GM23338 (cell line): ENCODE measurements at regions not wholly inside any gene's neighbourhood (a gene's known extent, or its start where the extent isn't known, plus 50 kb on each side); places are given as distances from the start of the nearest gene placed in this dataset.

ENCODE experiments used
- ATAC-seq: fragments of 200-7000 bp; cut with Tn5 transposase; 3 replicates; pipeline ENCODE4 v1.9.1; 2020
- DNase-seq: peaks from one replicate; pipeline ENCODE4 v3.0.0-alpha.2; 2015; ENCODE audit warnings: low spot score
- H2AFZ ChIP-seq: fragments of 200-600 bp; sonication (generic); 2 replicates; pipeline ENCODE4 v1.8.0; 2016; ENCODE audit warnings: antibody characterized with exemption, mild to moderate bottlenecking, moderate library complexity
- H3F3A ChIP-seq: fragments of 200-600 bp; sonication (generic); replicated peaks from 2 replicates; pipeline ENCODE4 v1.8.0; 2017; ENCODE audit warnings: antibody characterized with exemption, mixed run types, low read depth
- H3K27ac ChIP-seq: fragments of 200-600 bp; sonication (generic); 2 replicates; pipeline ENCODE4 v1.6.1; 2016; ENCODE audit warnings: low read depth
- H3K27me3 ChIP-seq: fragments of 200-600 bp; sonication (generic); 2 replicates; pipeline ENCODE4 v1.8.0; 2016; ENCODE audit warnings: mild to moderate bottlenecking, mixed run types, moderate library complexity; ENCODE audit not compliant: insufficient read depth
- H3K36me3 ChIP-seq: fragments of 200-600 bp; sonication (generic); 2 replicates; pipeline ENCODE4 v1.8.0; 2016; ENCODE audit warnings: mild to moderate bottlenecking; ENCODE audit not compliant: insufficient read depth
- H3K4me1 ChIP-seq: fragments of 200-600 bp; sonication (generic); 2 replicates; pipeline ENCODE4 v1.8.0; 2016; ENCODE audit warnings: mild to moderate bottlenecking, moderate library complexity; ENCODE audit not compliant: insufficient read depth
- H3K4me2 ChIP-seq: fragments of 200-600 bp; sonication (generic); 2 replicates; pipeline ENCODE4 v1.7.1; 2017; ENCODE audit warnings: mixed run types
- H3K4me3 ChIP-seq: fragments of 200-600 bp; sonication (generic); 2 replicates; pipeline ENCODE4 v1.6.1; 2016; ENCODE audit warnings: mixed run types
- H3K79me2 ChIP-seq: fragments of 200-600 bp; sonication (generic); replicated peaks from 2 replicates; pipeline ENCODE4 v1.8.0; 2017; ENCODE audit warnings: mild to moderate bottlenecking; ENCODE audit not compliant: insufficient read depth
- H3K9me2 ChIP-seq: fragments of 200-600 bp; sonication (generic); 2 replicates; pipeline ENCODE4 v1.8.0; 2017; ENCODE audit not compliant: insufficient read depth
- H4K20me1 ChIP-seq: fragments of 200-600 bp; sonication (generic); replicated peaks from 2 replicates; pipeline ENCODE4 v1.8.0; 2017; ENCODE audit warnings: mild to moderate bottlenecking; ENCODE audit not compliant: insufficient read depth
- H3K27ac Mint-ChIP-seq: 2 replicates; pipeline ENCODE4 v1.8.0; 2020; ENCODE audit warnings: inconsistent platforms, mild to moderate bottlenecking, moderate library complexity, mixed read lengths
- H3K27me3 Mint-ChIP-seq: 3 replicates; pipeline ENCODE4 v1.8.0; 2022; ENCODE audit warnings: low read depth, mild to moderate bottlenecking, moderate library complexity, mixed read lengths, inconsistent platforms; ENCODE audit not compliant: insufficient read depth, poor library complexity
- H3K36me3 Mint-ChIP-seq: 3 replicates; pipeline ENCODE4 v1.8.0; 2021; ENCODE audit warnings: low read depth, mild to moderate bottlenecking, inconsistent platforms, moderate library complexity, mixed read lengths
- H3K4me1 Mint-ChIP-seq: 3 replicates; pipeline ENCODE4 v1.8.0; 2020; ENCODE audit warnings: mild to moderate bottlenecking, inconsistent platforms, mixed read lengths
- H3K4me3 Mint-ChIP-seq: 3 replicates; pipeline ENCODE4 v1.8.0; 2021; ENCODE audit warnings: moderate library complexity, mild to moderate bottlenecking, inconsistent platforms, mixed read lengths
- H3K9me3 Mint-ChIP-seq: 3 replicates; pipeline ENCODE4 v1.8.0; 2020; ENCODE audit warnings: moderate library complexity, mild to moderate bottlenecking, inconsistent platforms, mixed read lengths
- CREB1 ChIP-seq: fragments of 250-450 bp; sonication (Bioruptor Pico); IDR thresholded peaks from 2 replicates; pipeline ENCODE4 v1.5.0; 2020; ENCODE audit warnings: low read depth, mild to moderate bottlenecking, moderate library complexity
- EZH2 ChIP-seq: fragments of 200-600 bp; sonication (generic); IDR thresholded peaks from one replicate; pipeline ENCODE4 v1.8.0; 2017; ENCODE audit warnings: antibody characterized with exemption, mild to moderate bottlenecking, low read depth; ENCODE audit not compliant: unreplicated experiment
- EZH2phosphoT487 ChIP-seq: fragments of 200-600 bp; sonication (generic); IDR thresholded peaks from one replicate; pipeline ENCODE4 v1.8.1; 2018; ENCODE audit warnings: antibody characterized with exemption; ENCODE audit not compliant: unreplicated experiment
- JUNB ChIP-seq: IDR thresholded peaks from one replicate; pipeline ENCODE4 v1.6.1; 2016; ENCODE audit warnings: antibody characterized with exemption; ENCODE audit not compliant: unreplicated experiment
- NANOG ChIP-seq: IDR thresholded peaks from 2 replicates; pipeline ENCODE4 v1.6.1; 2016; ENCODE audit warnings: antibody characterized with exemption, borderline replicate concordance
- POLR2AphosphoS5 ChIP-seq: IDR thresholded peaks from 2 replicates; pipeline ENCODE4 v1.6.1; 2016; ENCODE audit warnings: antibody characterized with exemption, low read depth
- REST ChIP-seq: IDR thresholded peaks from one replicate; pipeline ENCODE4 v1.6.1; 2018; ENCODE audit warnings: antibody characterized with exemption; ENCODE audit not compliant: unreplicated experiment
- STAT1 ChIP-seq: IDR thresholded peaks from one replicate; pipeline ENCODE4 v1.6.1; 2016; ENCODE audit warnings: antibody characterized with exemption; ENCODE audit not compliant: unreplicated experiment
- ZNF114 ChIP-seq: fragments of 250-450 bp; sonication (Bioruptor Pico); IDR thresholded peaks from 2 replicates; pipeline ENCODE4 v1.5.0; 2020; ENCODE audit warnings: mild to moderate bottlenecking, moderate library complexity
- ZNF331 ChIP-seq: fragments of 250-450 bp; sonication (Bioruptor Pico); IDR thresholded peaks from 2 replicates; pipeline ENCODE4 v1.5.0; 2020; ENCODE audit warnings: low read depth, mild to moderate bottlenecking, moderate library complexity
- ZNF462 ChIP-seq: fragments of 250-450 bp; sonication (Bioruptor Pico); IDR thresholded peaks from 2 replicates; pipeline ENCODE4 v1.5.0; 2020; ENCODE audit warnings: mild to moderate bottlenecking, moderate library complexity
- TF ChIP-seq, protein P1 (sequence below): IDR thresholded peaks from 2 replicates; pipeline ENCODE4 v1.6.1; 2016; ENCODE audit warnings: antibody characterized with exemption
- TF ChIP-seq, protein P2 (sequence below), 2 experiments: fragments of 200-600 bp in 1 of 2; sonication (generic) in 1 of 2; conservative IDR thresholded peaks; 2 replicates each; pipeline versions ENCODE4 v1.5.1 to v1.6.1; 2016 to 2017; ENCODE audit warnings: antibody characterized with exemption in 2 of 2, low read depth in 2 of 2, mild to moderate bottlenecking in 2 of 2, moderate library complexity in 1 of 2

- no peak overlapping the region for H3K27ac ChIP-seq
- ATAC-seq: no peak
- H3K27ac Mint-ChIP-seq: no peak overlapping the region
Measured at GRCh38 chr6:140847262-140847645, 1285.5 kb upstream of the GJE1 start.

More at GRCh38 chr6:140847262-140847645, 1285.5 kb upstream of the GJE1 start:
- Mint-ChIP-seq H3K9me3 (no peaks in the 10 kb centered on the region), H3K4me3 (no peak overlapping the region), H3K27me3 (no peaks in the 10 kb centered on the region), H3K4me1 (no peaks in the 10 kb centered on the region), H3K36me3 (no peaks in the 10 kb centered on the region)
- H3K79me2 ChIP-seq: no peaks in the 10 kb centered on the region
- H3K4me1 ChIP-seq: no peaks in the 10 kb centered on the region
- no peaks in the 10 kb centered on the region for H3F3A ChIP-seq
- H2AFZ ChIP-seq: no peak overlapping the region
- TF ChIP-seq ZNF462 (no peak), ZNF114 (CRISPR knock-in tag) (no peak), CREB1 (CRISPR knock-in tag) (no peak), STAT1 (no peak), JUNB (no peak), POLR2AphosphoS5 (no peak), NANOG (no peak), REST (no peak), EZH2 (no peak), ZNF331 (CRISPR knock-in tag) (no peak), EZH2phosphoT487 (no peak)
- TF ChIP-seq, protein P1, sequence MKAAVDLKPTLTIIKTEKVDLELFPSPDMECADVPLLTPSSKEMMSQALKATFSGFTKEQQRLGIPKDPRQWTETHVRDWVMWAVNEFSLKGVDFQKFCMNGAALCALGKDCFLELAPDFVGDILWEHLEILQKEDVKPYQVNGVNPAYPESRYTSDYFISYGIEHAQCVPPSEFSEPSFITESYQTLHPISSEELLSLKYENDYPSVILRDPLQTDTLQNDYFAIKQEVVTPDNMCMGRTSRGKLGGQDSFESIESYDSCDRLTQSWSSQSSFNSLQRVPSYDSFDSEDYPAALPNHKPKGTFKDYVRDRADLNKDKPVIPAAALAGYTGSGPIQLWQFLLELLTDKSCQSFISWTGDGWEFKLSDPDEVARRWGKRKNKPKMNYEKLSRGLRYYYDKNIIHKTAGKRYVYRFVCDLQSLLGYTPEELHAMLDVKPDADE: no peak
- TF ChIP-seq, protein P2, sequence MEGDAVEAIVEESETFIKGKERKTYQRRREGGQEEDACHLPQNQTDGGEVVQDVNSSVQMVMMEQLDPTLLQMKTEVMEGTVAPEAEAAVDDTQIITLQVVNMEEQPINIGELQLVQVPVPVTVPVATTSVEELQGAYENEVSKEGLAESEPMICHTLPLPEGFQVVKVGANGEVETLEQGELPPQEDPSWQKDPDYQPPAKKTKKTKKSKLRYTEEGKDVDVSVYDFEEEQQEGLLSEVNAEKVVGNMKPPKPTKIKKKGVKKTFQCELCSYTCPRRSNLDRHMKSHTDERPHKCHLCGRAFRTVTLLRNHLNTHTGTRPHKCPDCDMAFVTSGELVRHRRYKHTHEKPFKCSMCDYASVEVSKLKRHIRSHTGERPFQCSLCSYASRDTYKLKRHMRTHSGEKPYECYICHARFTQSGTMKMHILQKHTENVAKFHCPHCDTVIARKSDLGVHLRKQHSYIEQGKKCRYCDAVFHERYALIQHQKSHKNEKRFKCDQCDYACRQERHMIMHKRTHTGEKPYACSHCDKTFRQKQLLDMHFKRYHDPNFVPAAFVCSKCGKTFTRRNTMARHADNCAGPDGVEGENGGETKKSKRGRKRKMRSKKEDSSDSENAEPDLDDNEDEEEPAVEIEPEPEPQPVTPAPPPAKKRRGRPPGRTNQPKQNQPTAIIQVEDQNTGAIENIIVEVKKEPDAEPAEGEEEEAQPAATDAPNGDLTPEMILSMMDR (conservative IDR thresholded peaks at IDR 0.05; ENCODE audit: low read depth in 2 of 2): no peak
- H4K20me1 ChIP-seq: no peaks in the 10 kb centered on the region
- no peak overlapping the region for H3K4me2 ChIP-seq
- H3K27me3 ChIP-seq: no peaks in the 10 kb centered on the region
- H3K4me3 ChIP-seq: no peak overlapping the region
- no peak for DNase-seq
- no peaks in the 10 kb centered on the region for H3K36me3 ChIP-seq
- H3K9me2 ChIP-seq: no peaks in the 10 kb centered on the region
